Transverse colon (tissue), 4 donors: ENCODE measurements at regions not wholly inside any gene's neighbourhood (a gene's known extent, or its start where the extent isn't known, plus 50 kb on each side); places are given as distances from the start of the nearest gene placed in this dataset.

Experiments used
- DNase-seq: peaks from one replicate; pipeline ENCODE4 v3.0.0-alpha.2; 2019
- H3K27ac ChIP-seq, 4 donors: fragments of 200-600 bp; sonication (generic); 2 replicates each; pipeline ENCODE4 v1.5.1; 2016 to 2018; ENCODE audit warnings: inconsistent platforms in 4 of 4
- H3K27me3 ChIP-seq: fragments of 200-600 bp; sonication (generic); 2 replicates; pipeline ENCODE4 v1.5.1; 2017; ENCODE audit warnings: inconsistent platforms
- H3K36me3 ChIP-seq, 4 donors: fragments of 200-600 bp; sonication (generic); 2 replicates each; pipeline ENCODE4 v1.5.1; 2017 to 2019; ENCODE audit warnings: inconsistent platforms in 4 of 4
- H3K4me1 ChIP-seq, 4 donors: fragments of 200-600 bp; sonication (generic); 2 replicates each; pipeline ENCODE4 v1.5.1; 2017 to 2020; ENCODE audit warnings: inconsistent platforms in 4 of 4
- H3K4me3 ChIP-seq, 4 donors: fragments of 200-600 bp; sonication (generic); 1 replicate in 1 of 4; 2 replicates in 3 of 4; pipeline versions ENCODE4 v1.5.1 to v1.6.1; 2017 to 2019; ENCODE audit warnings: inconsistent platforms in 4 of 4
- H3K9me3 ChIP-seq, 2 donors: fragments of 200-600 bp; sonication (generic); 2 replicates each; pipeline ENCODE4 v1.5.1; 2017 to 2019; ENCODE audit warnings: inconsistent platforms in 2 of 2
- EP300 ChIP-seq: sonication (generic); formaldehyde crosslinking; IDR thresholded peaks from one replicate; pipeline ENCODE4 v1.6.1; 2017; ENCODE audit warnings: antibody characterized with exemption, low read depth
- POLR2A ChIP-seq: fragments of 450-650 bp; IDR thresholded peaks from one replicate; pipeline ENCODE4 v1.6.1; 2016; ENCODE audit warnings: antibody characterized with exemption, mild to moderate bottlenecking, moderate library complexity
- POLR2AphosphoS5 ChIP-seq, 3 donors: sonication (generic); formaldehyde crosslinking; IDR thresholded peaks; one replicate each; pipeline ENCODE4 v1.6.1; 2016; ENCODE audit warnings: antibody characterized with exemption in 3 of 3
- WGBS, 2 donors: methylation state at CpG; one replicate each; pipeline ENCODE4 v1.1.5; 2018; ENCODE audit warnings: low coverage in 1 of 2; 5-methylcytosine and 5-hydroxymethylcytosine counted together
- in situ Hi-C, 4 donors: fragments of 200-750 bp; cut with MboI; loops; one replicate each; pipeline versions ENCODE4 v1.15.0 to v1.15.1; 2017; ENCODE audit warnings: low sequenced_read_pairs in 3 of 4, low pct_ligation_motif_present in 1 of 4, low pct_unique_long_range_greater_than_20kb in 1 of 4
- intact Hi-C: fragments of 100-400 bp; cut with DNase I; formaldehyde crosslinking; loops from one replicate; pipeline ENCODE4 v1.15.1; 2023; ENCODE audit warnings: low total_unique reads
- TF ChIP-seq, protein P1 (sequence below), 5 experiments: fragments of 200-600 bp in 3 of 5; fragments of 450-650 bp in 2 of 5; sonication (generic) in 3 of 5; IDR thresholded peaks; 1 replicate in 2 of 5; 2 replicates in 3 of 5; pipeline ENCODE4 v1.5.1; 2016 to 2017; ENCODE audit warnings: antibody characterized with exemption in 5 of 5, inconsistent platforms in 3 of 5, mild to moderate bottlenecking in 2 of 5, moderate library complexity in 1 of 5

- DNase-seq: no peak
- in situ Hi-C loops (no loop called here), intact Hi-C loops (loop anchor here (5.0 kb wide), 1 partner anchor 1930 kb away; the partner anchor contains the start of gene CCR4)
- Histone ChIP-seq H3K4me3 (no peak overlapping the region), H3K27me3 (no peaks in the 10 kb centered on the region), H3K36me3 (no peaks in the 10 kb centered on the region), H3K9me3 (peaks cover 0 to 2% of the 10 kb centered on the region in 2 donors), H3K4me1 (no peaks in the 10 kb centered on the region), H3K27ac (no peak overlapping the region)
- TF ChIP-seq POLR2A (no peak), POLR2AphosphoS5 (IDR thresholded peaks at IDR 0.05) (no peak), EP300 (no peak)
- TF ChIP-seq, protein P1, sequence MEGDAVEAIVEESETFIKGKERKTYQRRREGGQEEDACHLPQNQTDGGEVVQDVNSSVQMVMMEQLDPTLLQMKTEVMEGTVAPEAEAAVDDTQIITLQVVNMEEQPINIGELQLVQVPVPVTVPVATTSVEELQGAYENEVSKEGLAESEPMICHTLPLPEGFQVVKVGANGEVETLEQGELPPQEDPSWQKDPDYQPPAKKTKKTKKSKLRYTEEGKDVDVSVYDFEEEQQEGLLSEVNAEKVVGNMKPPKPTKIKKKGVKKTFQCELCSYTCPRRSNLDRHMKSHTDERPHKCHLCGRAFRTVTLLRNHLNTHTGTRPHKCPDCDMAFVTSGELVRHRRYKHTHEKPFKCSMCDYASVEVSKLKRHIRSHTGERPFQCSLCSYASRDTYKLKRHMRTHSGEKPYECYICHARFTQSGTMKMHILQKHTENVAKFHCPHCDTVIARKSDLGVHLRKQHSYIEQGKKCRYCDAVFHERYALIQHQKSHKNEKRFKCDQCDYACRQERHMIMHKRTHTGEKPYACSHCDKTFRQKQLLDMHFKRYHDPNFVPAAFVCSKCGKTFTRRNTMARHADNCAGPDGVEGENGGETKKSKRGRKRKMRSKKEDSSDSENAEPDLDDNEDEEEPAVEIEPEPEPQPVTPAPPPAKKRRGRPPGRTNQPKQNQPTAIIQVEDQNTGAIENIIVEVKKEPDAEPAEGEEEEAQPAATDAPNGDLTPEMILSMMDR (IDR thresholded peaks at IDR 0.05): no peak
Observed at GRCh38 chr3:31022716-31023115, 128.3 kb upstream of the GADL1 start.

GRCh38 chr3:31025541-31025940 is 131.1 kb upstream of the GADL1 start:
- no peaks in the 10 kb centered on the region for H3K27me3 ChIP-seq
- intact Hi-C loops: no loop called here
- H3K9me3 ChIP-seq: peaks cover 0 to 9% of the 10 kb centered on the region in 2 donors
- no peak for DNase-seq
- in situ Hi-C loops: no loop called here
- H3K36me3 ChIP-seq: no peaks in the 10 kb centered on the region
- no peak overlapping the region for H3K27ac ChIP-seq
- H3K4me1 ChIP-seq: no peaks in the 10 kb centered on the region
- no peak overlapping the region for H3K4me3 ChIP-seq
- whole genome bisulfite sequencing, 2 donors: 82 to 88% methylated on average over 2 of the region's 2 CpGs
- TF ChIP-seq POLR2A (no peak), EP300 (no peak), POLR2AphosphoS5 (IDR thresholded peaks at IDR 0.05) (no peak)
- TF ChIP-seq, protein P1 (IDR thresholded peaks at IDR 0.05): no peak

GRCh38 chr3:31027191-31027761 is 132.8 kb upstream of the GADL1 start:
- TF ChIP-seq EP300 (no peak), POLR2A (no peak), POLR2AphosphoS5 (IDR thresholded peaks at IDR 0.05) (no peak)
- TF ChIP-seq, protein P1 (IDR thresholded peaks at IDR 0.05): no peak
- no peaks in the 10 kb centered on the region for H3K27me3 ChIP-seq
- in situ Hi-C loops: no loop called here
- peaks cover 0 to 9% of the 10 kb centered on the region in 2 donors for H3K9me3 ChIP-seq
- no peaks in the 10 kb centered on the region for H3K36me3 ChIP-seq
- H3K4me1 ChIP-seq: no peaks in the 10 kb centered on the region
- no peak overlapping the region for H3K4me3 ChIP-seq
- DNase-seq: no peak
- intact Hi-C loops: no loop called here
- 69 to 81% methylated on average over 1 of the region's 1 CpG for WGBS, 2 donors
- H3K27ac ChIP-seq: no peak overlapping the region

GRCh38 chr3:31027914-31028313 is 133.5 kb upstream of the GADL1 start:
- WGBS, 2 donors: 93 to 100% methylated on average over 2 of the region's 2 CpGs
- TF ChIP-seq, protein P1 (IDR thresholded peaks at IDR 0.05): no peak
- TF ChIP-seq POLR2A: no peak
- TF ChIP-seq EP300: no peak
- Histone ChIP-seq H3K36me3 (no peaks in the 10 kb centered on the region), H3K27ac (no peak overlapping the region), H3K4me3 (no peak overlapping the region), H3K4me1 (no peaks in the 10 kb centered on the region), H3K27me3 (no peaks in the 10 kb centered on the region), H3K9me3 (peaks cover 0 to 9% of the 10 kb centered on the region in 2 donors)
- intact Hi-C loops (no loop called here), in situ Hi-C loops (no loop called here)
- no peak for DNase-seq
